ENCODE measurements at regions not wholly inside any gene's neighbourhood (a gene's known extent, or its start where the extent isn't known, plus 50 kb on each side); places are given as distances from the start of the nearest gene placed in this dataset.

DNA sequence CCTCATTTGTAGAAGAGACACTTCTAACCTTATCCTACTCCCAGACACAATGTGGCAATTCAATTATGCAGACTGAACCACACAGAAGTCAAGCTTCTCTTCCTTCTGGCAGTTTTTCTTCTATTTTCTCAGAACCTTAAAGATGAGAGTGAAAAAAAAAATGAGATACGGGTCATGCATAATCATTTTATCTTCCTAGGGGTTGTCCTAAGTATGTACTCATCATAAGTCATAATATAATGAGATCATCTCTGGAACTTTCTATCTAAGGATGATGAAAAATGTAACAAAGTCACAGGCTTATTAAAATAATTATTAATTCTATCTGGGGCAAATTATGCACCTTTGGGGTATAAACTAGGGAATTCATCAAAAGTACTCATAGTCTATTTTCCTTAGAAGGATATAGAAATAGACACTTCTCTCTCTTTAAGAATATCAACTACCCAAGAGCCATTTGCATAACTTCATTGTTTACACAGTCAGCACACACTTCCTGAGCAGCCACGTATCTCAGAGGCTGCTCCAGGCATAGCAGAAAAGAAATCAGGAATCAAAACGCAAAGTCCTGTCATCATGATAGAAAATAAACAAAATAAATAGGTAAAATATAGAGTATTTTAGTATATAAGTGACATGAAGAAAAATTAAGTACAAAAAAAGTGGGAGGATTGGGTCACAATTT, 345.9 kb upstream of the SPHKAP start:
- Mint-ChIP-seq H3K27me3 (ENCODE audit: insufficient read depth, unreplicated experiment) (no peaks in the 10 kb centered on the region), H3K4me1 (ENCODE audit: low read depth, unreplicated experiment) (no peaks in the 10 kb centered on the region), H3K27ac (ENCODE audit: unreplicated experiment) (no peak overlapping the region), H3K4me3 (ENCODE audit: unreplicated experiment) (no peak overlapping the region), H3K36me3 (ENCODE audit: insufficient read depth, unreplicated experiment) (no peaks in the 10 kb centered on the region), H3K9me3 (ENCODE audit: unreplicated experiment) (no peaks in the 10 kb centered on the region)
- no TSS peak for BruUV-seq (replicated peaks)
- intact Hi-C loops (cut with micrococcal nuclease; ENCODE audit: unreplicated experiment): loop anchor here (10.0 kb wide), 1 partner anchor 127 kb away; no protein-coding TSS in a partner anchor
- Histone ChIP-seq H3K9me3 (no peaks in the 10 kb centered on the region), H3K4me1 (no peaks in the 10 kb centered on the region), H3K4me3 (ENCODE audit: low read depth, low read length) (no peak overlapping the region), H3K27me3 (replicated peaks; ENCODE audit: control insufficient read depth, insufficient read depth, low read length) (no peaks in the 10 kb centered on the region), H3K36me3 (ENCODE audit: control insufficient read depth, insufficient read depth, low read length) (no peaks in the 10 kb centered on the region)
- TF ChIP-seq, protein P1, sequence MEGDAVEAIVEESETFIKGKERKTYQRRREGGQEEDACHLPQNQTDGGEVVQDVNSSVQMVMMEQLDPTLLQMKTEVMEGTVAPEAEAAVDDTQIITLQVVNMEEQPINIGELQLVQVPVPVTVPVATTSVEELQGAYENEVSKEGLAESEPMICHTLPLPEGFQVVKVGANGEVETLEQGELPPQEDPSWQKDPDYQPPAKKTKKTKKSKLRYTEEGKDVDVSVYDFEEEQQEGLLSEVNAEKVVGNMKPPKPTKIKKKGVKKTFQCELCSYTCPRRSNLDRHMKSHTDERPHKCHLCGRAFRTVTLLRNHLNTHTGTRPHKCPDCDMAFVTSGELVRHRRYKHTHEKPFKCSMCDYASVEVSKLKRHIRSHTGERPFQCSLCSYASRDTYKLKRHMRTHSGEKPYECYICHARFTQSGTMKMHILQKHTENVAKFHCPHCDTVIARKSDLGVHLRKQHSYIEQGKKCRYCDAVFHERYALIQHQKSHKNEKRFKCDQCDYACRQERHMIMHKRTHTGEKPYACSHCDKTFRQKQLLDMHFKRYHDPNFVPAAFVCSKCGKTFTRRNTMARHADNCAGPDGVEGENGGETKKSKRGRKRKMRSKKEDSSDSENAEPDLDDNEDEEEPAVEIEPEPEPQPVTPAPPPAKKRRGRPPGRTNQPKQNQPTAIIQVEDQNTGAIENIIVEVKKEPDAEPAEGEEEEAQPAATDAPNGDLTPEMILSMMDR (IDR thresholded peaks at IDR 0.05; ENCODE audit: insufficient read depth in 1 of 2, low read depth in 1 of 2, low read length in 1 of 2, severe bottlenecking in 1 of 2, unreplicated experiment in 1 of 2): no peak
- ChIA-PET CTCF (no interaction called here), POLR2A (no interaction called here)
- DNase-seq: no peak

DNA sequence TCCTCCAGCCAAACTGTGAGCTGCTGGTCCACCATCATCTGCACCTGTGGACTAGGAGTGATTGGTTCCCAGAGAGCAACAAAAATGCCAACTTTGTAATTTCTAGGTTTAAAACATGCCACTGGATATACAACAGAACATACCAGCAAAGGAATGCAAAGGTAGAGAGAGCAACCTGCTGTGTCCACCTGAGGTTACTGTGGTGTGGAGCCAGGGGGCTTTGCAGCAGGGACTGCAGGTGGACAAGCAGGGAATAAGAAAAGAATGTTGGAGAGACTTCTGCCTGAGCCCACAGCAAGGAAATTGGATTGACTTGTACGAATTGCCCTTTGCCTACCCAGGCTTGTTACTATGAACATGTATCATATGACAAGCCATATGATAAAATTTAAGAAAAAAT, 345.2 kb upstream of the SPHKAP start:
- TF ChIP-seq, protein P1 (IDR thresholded peaks at IDR 0.05; ENCODE audit: insufficient read depth in 1 of 2, low read depth in 1 of 2, low read length in 1 of 2, severe bottlenecking in 1 of 2, unreplicated experiment in 1 of 2): no peak
- H3K36me3 ChIP-seq (ENCODE audit: control insufficient read depth, insufficient read depth, low read length): no peaks in the 10 kb centered on the region
- intact Hi-C loops (cut with micrococcal nuclease; ENCODE audit: unreplicated experiment): loop anchor here (10.0 kb wide), 1 partner anchor 128 kb away; no protein-coding TSS in a partner anchor
- H3K4me1 ChIP-seq: no peaks in the 10 kb centered on the region
- no TSS peak for BruUV-seq (replicated peaks)
- no peak overlapping the region for H3K4me3 ChIP-seq (ENCODE audit: low read depth, low read length)
- DNase-seq: no peak
- Mint-ChIP-seq H3K36me3 (ENCODE audit: insufficient read depth, unreplicated experiment) (no peaks in the 10 kb centered on the region), H3K4me3 (ENCODE audit: unreplicated experiment) (no peak overlapping the region), H3K27ac (ENCODE audit: unreplicated experiment) (no peak overlapping the region), H3K27me3 (ENCODE audit: insufficient read depth, unreplicated experiment) (no peaks in the 10 kb centered on the region), H3K9me3 (ENCODE audit: unreplicated experiment) (no peaks in the 10 kb centered on the region), H3K4me1 (ENCODE audit: low read depth, unreplicated experiment) (no peaks in the 10 kb centered on the region)
- ChIA-PET POLR2A (no interaction called here), CTCF (no interaction called here)
- H3K27me3 ChIP-seq (replicated peaks; ENCODE audit: control insufficient read depth, insufficient read depth, low read length): no peaks in the 10 kb centered on the region
- no peaks in the 10 kb centered on the region for H3K9me3 ChIP-seq

GRCh38 chr2:228522977-228523376, 341.5 kb upstream of the SPHKAP start:
- Histone ChIP-seq H3K27me3 (replicated peaks; ENCODE audit: control insufficient read depth, insufficient read depth, low read length) (no peaks in the 10 kb centered on the region), H3K4me3 (ENCODE audit: low read depth, low read length) (no peak overlapping the region), H3K4me1 (no peaks in the 10 kb centered on the region), H3K9me3 (no peaks in the 10 kb centered on the region), H3K36me3 (ENCODE audit: control insufficient read depth, insufficient read depth, low read length) (no peaks in the 10 kb centered on the region)
- Mint-ChIP-seq H3K27me3 (ENCODE audit: insufficient read depth, unreplicated experiment) (no peaks in the 10 kb centered on the region), H3K4me1 (ENCODE audit: low read depth, unreplicated experiment) (no peaks in the 10 kb centered on the region), H3K36me3 (ENCODE audit: insufficient read depth, unreplicated experiment) (no peaks in the 10 kb centered on the region), H3K4me3 (ENCODE audit: unreplicated experiment) (no peak overlapping the region), H3K9me3 (ENCODE audit: unreplicated experiment) (no peaks in the 10 kb centered on the region), H3K27ac (ENCODE audit: unreplicated experiment) (no peak overlapping the region)
- ChIA-PET POLR2A (no interaction called here), CTCF (no interaction called here)
- no TSS peak for BruUV-seq (replicated peaks)
- DNase-seq: no peak
- TF ChIP-seq, protein P1 (IDR thresholded peaks at IDR 0.05; ENCODE audit: insufficient read depth in 1 of 2, low read depth in 1 of 2, low read length in 1 of 2, severe bottlenecking in 1 of 2, unreplicated experiment in 1 of 2): no peak
- intact Hi-C loops (cut with micrococcal nuclease; ENCODE audit: unreplicated experiment): loop anchor here (10.0 kb wide), 1 partner anchor 132 kb away; no protein-coding TSS in a partner anchor

Data from Caco-2 (cell line).